ENCODE measurements at regions not wholly inside any gene's neighbourhood (a gene's known extent, or its start where the extent isn't known, plus 50 kb on each side); places are given as distances from the start of the nearest gene placed in this dataset.

DNA sequence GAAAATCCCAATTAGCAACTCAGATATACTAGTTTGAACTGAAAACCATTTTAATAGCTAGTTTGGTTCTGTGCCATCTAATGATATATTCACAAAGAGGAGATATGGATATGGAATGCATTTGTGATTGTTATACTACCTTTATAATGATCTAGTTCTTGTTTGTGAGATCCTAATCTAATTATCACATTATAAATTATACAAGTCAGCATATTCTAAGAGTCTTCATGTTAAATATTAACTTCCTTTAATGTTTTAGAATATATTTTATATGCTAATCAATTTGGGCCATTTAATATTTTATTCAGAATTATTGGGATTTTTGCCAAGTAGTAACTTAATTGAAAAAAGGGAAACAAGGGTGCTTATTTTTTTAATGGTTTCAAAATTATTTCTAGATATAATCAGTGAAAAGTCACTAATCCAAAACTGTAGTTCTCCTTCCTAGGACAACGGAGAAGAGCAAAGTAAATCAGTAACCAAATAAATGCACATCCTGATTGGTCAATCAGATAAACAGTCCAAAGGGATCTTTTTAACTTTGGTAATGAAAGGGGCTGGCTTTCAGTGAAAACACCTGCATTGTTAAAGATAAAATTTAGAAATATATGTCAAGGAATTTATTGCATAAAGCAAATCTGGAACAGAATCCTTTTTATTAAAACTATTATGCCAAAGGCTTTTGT, 173.9 kb upstream of the MEOX2 start:
- Mint-ChIP-seq H3K36me3 (no peaks in the 10 kb centered on the region), H3K27me3 (no peaks in the 10 kb centered on the region), H3K27ac (no peak overlapping the region), H3K4me1 (ENCODE audit: low read depth) (no peaks in the 10 kb centered on the region), H3K4me3 (no peak overlapping the region), H3K9me3 (ENCODE audit: low read depth) (peaks cover 5% of the 10 kb centered on the region)

DNA sequence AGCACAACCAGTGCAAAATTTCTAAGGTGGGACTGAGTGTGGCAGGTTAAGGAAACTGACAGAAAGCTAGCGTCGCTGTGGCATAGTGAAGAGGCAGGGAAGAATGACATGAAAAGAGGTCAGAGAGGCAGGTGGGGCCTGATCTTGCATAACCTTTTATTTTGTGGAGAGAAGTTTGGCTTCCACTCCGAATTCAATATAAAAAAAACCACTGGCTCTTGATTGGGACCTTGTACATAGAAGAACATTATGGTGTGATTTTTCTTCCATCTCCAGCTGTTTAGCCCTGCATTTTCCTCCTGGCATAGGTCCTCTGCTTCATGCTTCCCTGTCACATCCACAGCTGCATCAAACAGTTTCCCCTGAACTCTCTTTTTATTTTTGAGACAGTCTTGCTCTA, 170.5 kb upstream of the MEOX2 start:
- Mint-ChIP-seq H3K4me3 (no peak overlapping the region), H3K27ac (no peak overlapping the region), H3K9me3 (ENCODE audit: low read depth) (peaks cover 5% of the 10 kb centered on the region), H3K36me3 (no peaks in the 10 kb centered on the region), H3K27me3 (no peaks in the 10 kb centered on the region), H3K4me1 (ENCODE audit: low read depth) (no peaks in the 10 kb centered on the region)

DNA sequence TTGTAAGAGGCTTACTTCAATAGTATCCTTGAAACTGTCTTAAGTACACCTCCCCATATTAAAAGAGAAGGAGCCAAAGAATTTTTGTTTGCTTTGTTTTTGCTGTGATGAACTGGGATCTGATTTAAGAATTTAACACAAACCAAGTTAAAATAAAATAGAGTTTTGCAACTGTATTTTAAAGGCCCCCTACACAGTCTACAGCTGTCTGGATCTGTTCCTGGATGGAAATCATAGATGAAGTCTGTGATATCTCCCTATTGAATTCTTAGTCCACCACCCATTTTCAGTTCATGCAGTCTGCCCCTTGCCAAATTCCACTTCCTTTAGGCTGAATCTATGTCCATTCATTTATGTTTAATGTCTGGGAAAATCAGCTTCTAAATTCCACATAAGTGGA, 169.8 kb upstream of the MEOX2 start:
- Mint-ChIP-seq H3K9me3 (ENCODE audit: low read depth) (peaks cover 5% of the 10 kb centered on the region), H3K36me3 (no peaks in the 10 kb centered on the region)

DNA sequence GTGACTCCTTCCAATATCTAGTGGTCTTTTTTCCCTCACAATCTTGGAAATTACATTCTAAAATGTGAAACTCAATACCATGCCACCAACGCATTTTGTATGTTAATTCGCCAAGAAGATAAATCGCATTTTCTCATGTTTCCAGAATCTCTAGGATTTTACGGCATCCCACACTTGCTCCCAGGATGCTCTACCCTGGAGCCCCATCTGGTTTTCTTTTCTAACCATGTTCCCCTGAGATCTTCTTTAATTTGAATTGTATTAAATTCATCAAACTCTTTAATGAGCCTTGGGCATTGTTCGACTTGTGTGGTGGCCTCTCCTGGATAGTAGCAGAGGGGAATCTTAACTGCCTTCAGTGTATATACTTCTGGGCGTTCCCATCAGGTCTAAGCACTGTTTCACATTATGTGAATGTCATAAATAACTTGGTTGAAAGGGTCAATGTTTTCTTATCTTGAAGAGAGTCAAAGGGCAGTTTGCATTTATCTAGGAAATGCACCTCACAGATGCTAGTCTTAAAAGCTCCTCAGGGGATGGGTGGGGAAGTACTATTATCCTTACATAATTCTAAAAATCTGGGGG, 169.1 kb upstream of the MEOX2 start:
- Mint-ChIP-seq H3K27ac (no peak overlapping the region), H3K4me3 (no peak overlapping the region), H3K36me3 (no peaks in the 10 kb centered on the region), H3K27me3 (no peaks in the 10 kb centered on the region), H3K4me1 (ENCODE audit: low read depth) (no peaks in the 10 kb centered on the region), H3K9me3 (ENCODE audit: low read depth) (peaks cover 5% of the 10 kb centered on the region)

More for the DNA sequence above, 169.8 kb upstream of the MEOX2 start:
- Mint-ChIP-seq H3K27me3 (no peaks in the 10 kb centered on the region), H3K4me3 (no peak overlapping the region), H3K27ac (no peak overlapping the region), H3K4me1 (ENCODE audit: low read depth) (no peaks in the 10 kb centered on the region)

DNA sequence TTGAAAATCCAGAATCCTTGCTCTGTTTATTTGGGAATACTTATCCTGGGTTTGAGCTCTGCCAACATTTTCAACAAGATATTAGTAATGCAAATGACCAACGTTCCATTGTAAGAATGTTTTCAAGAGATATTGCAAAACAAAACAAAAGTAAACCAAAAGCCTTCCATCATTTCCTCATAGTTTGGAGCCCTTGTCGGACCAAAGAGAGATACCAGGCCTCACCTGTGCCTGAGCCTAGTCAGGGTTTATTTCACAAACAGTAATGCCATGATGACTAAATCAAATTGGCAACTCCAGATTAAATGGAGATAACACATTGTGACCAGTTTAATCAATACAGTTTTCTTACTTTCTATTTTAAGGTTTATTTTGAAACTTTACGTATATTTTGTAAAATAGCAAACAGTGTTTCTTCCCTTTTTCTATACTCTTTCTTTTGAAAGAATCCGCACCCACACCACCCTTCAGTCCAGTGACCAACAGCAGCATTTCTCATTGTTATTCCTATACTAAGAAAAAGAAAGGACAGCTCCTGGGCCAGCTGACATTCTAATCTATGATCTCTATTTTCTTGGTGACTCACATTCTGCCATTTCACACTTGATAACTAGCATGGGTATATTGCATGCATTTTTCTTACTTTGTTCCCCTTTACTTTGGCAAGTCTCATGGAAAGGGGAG, 168.5 kb upstream of the MEOX2 start:
- Mint-ChIP-seq H3K4me1 (ENCODE audit: low read depth) (no peaks in the 10 kb centered on the region), H3K27ac (no peak overlapping the region), H3K27me3 (no peaks in the 10 kb centered on the region), H3K9me3 (ENCODE audit: low read depth) (peaks cover under 1% of the 10 kb centered on the region), H3K36me3 (no peaks in the 10 kb centered on the region), H3K4me3 (no peak overlapping the region)

DNA sequence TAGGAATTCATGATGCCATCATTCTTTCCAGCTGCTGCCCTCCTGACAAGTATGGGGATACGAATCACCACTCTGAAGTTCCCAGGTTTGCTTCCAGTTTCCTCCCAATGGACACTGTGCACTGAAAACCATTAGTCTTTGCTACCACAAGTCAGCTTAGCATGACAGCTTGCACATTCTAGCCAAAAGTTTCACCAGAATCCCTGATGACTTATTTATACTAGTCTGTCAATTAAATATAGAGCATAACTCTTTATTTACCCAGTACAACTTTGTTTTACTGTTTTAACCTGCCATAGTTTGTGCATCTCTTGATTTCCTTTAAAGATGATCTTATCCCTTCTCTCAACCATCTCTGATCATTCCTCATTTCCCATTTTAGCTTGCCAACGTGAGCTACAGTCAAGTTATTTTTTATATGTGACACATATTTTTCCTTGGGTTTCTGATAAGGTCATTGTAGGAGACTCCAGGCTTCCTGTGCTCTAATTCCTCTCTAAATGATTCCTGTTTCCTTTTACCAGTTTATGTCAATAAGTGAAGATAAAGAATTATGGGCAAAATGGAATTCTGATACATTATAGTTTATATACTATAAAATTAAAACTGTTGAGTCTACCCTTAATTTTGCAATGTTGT, 167.5 kb upstream of the MEOX2 start:
- Mint-ChIP-seq H3K27me3 (no peaks in the 10 kb centered on the region), H3K4me3 (no peak overlapping the region), H3K9me3 (ENCODE audit: low read depth) (no peaks in the 10 kb centered on the region), H3K27ac (no peak overlapping the region), H3K36me3 (no peaks in the 10 kb centered on the region), H3K4me1 (ENCODE audit: low read depth) (no peaks in the 10 kb centered on the region)

DNA sequence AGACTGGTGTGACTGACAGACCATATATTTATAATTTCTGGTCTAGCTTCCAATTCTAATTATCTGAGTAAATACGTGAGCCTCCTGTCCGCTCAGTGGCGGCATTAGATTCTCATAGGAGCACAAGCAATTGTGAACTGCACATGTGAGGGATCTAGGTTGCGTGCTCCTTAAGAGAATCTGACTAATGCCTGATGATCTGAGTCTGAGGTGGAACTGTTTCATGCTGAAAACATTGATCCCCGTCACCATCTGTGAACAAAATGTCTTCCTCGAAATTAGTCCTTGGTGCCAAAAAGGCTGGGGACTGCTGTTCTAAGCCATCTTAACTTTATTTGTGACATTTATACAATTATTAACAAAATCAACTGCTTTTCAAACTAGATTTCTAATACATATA, 164.7 kb upstream of the MEOX2 start:
- H3K27me3 Mint-ChIP-seq = no peaks in the 10 kb centered on the region
- no peaks in the 10 kb centered on the region for H3K9me3 Mint-ChIP-seq (ENCODE audit: low read depth)

DNA sequence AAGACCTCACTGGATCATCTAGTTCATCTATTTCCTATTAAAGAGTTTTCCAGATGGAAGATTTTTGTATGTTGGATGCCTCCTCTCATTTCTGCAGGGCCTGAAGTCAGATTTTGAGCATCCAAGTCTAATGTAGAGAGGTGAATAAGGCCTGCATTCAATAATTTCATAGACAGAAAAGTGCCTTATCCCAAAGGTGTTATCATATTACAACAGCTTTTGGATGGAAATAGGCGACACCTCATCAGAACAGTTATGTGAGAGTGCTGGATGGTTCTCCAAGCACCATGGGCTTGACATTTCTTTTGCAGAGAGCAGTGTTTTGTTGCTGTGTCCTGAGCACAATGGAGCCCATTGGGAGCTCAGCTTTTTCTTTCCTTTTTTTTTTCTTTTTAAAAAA, 162.4 kb upstream of the MEOX2 start:
- Mint-ChIP-seq H3K4me3 (no peak overlapping the region), H3K27ac (no peak overlapping the region), H3K27me3 (no peaks in the 10 kb centered on the region), H3K4me1 (ENCODE audit: low read depth) (no peaks in the 10 kb centered on the region), H3K36me3 (no peaks in the 10 kb centered on the region), H3K9me3 (ENCODE audit: low read depth) (peaks cover 8% of the 10 kb centered on the region)

More for the DNA sequence above, 164.7 kb upstream of the MEOX2 start:
- no peaks in the 10 kb centered on the region for H3K36me3 Mint-ChIP-seq
- no peaks in the 10 kb centered on the region for H3K4me1 Mint-ChIP-seq (ENCODE audit: low read depth)
- no peak overlapping the region for H3K27ac Mint-ChIP-seq
- H3K4me3 Mint-ChIP-seq = no peak overlapping the region

DNA sequence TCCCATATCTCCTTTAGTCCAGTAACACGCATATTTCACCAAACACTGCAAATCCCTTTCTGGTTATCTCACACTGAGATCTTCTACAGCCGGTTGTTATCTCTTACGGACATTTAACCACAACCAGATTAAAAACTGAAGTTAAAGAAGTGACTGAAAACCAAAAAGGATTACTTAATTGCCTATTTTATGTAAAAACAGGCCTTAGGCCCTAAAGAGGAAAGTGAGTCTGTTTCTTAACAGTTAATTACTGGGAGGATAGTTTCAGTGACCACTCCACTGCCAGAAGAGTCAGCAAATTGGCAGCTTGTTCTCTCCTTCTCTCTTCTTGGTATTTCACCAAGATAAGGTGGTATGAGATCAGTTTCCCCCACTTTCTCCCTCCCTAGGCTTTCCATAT, 161.9 kb upstream of the MEOX2 start:
- Mint-ChIP-seq H3K27ac (no peak overlapping the region), H3K4me1 (ENCODE audit: low read depth) (no peaks in the 10 kb centered on the region), H3K4me3 (no peak overlapping the region), H3K27me3 (no peaks in the 10 kb centered on the region), H3K9me3 (ENCODE audit: low read depth) (peaks cover 9% of the 10 kb centered on the region), H3K36me3 (no peaks in the 10 kb centered on the region)

DNA sequence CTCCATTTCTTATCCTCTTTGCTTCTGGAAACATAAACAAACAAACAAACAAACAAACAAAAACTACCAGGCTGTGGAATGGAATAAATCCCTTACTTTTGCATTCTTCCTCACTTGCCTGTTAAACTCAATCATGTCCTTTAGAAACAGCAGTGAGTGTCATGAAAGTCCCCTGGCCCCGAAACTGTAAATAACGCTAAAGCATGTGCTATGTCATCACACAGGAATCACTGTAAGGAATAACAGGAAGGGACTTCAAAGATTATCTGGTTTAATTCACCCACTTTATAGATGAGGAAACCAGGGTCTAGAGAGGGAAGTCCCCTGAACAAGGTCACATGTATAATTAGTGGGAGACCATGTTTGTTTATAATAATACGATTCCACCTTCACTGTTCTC, 159.4 kb upstream of the MEOX2 start:
- H3K27me3 Mint-ChIP-seq = no peaks in the 10 kb centered on the region
- H3K27ac Mint-ChIP-seq = no peak overlapping the region
- H3K4me3 Mint-ChIP-seq = no peak overlapping the region
- H3K4me1 Mint-ChIP-seq (ENCODE audit: low read depth) = no peaks in the 10 kb centered on the region
- peaks cover 9% of the 10 kb centered on the region for H3K9me3 Mint-ChIP-seq (ENCODE audit: low read depth)
- H3K36me3 Mint-ChIP-seq = no peaks in the 10 kb centered on the region

DNA sequence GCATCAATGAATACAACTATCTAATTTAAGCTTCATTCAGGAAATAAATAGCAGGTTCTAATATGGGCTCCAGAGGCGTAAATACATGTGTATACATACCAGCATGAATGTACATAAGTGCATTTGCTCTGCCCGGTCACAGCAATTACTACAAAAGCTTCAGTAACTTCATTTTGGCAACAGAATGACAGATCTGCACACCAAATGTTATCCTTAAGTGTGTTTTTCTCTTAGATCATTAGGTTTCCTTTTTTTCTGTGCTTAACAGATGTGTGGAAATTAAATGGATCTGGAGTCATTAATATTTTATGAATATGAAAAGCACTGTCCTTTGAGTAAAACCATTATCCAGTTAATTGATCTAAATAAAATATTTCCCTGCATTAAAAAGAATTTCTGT, 159.0 kb upstream of the MEOX2 start:
- no peaks in the 10 kb centered on the region for H3K36me3 Mint-ChIP-seq
- H3K27ac Mint-ChIP-seq = no peak overlapping the region
- no peaks in the 10 kb centered on the region for H3K4me1 Mint-ChIP-seq (ENCODE audit: low read depth)
- no peak overlapping the region for H3K4me3 Mint-ChIP-seq
- H3K9me3 Mint-ChIP-seq (ENCODE audit: low read depth) = peaks cover 9% of the 10 kb centered on the region
- H3K27me3 Mint-ChIP-seq = no peaks in the 10 kb centered on the region

DNA sequence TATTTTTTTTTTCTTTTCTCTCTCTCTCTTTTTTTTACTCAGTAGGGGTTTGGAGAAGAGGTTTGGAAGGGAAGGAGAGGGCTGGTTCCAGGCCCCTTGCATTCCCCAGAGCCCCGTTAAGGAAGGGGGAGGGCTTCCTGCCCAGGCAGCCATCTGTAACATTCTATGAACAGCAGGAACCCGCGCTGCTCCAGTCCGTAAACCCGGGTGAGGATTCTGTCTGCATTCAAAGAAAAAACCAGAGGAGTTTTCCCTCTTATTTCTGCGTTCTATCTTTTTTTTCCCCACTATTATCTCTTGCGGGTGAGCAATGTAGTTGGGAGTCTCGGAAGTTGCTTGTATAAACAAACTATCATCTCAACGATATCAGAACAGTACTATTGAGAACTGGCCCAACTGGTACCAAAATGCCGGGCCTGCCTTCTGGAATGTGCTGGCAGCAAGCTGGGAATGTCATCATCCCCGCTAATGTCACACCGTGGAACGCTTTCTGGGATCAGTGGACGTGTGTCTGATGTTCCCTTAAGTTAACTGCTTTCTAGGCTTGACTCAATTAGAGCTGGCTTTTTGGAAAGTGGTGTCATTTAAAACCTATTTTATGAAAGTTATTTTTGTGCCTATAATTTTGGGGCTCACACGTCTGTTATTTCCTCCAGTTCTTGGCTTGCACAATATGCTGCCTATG, 153.1 kb upstream of the MEOX2 start:
- Mint-ChIP-seq H3K9me3 (ENCODE audit: low read depth) (peaks cover 6% of the 10 kb centered on the region), H3K27ac (no peak overlapping the region), H3K36me3 (no peaks in the 10 kb centered on the region), H3K4me1 (ENCODE audit: low read depth) (no peaks in the 10 kb centered on the region), H3K4me3 (no peak overlapping the region), H3K27me3 (no peaks in the 10 kb centered on the region)

DNA sequence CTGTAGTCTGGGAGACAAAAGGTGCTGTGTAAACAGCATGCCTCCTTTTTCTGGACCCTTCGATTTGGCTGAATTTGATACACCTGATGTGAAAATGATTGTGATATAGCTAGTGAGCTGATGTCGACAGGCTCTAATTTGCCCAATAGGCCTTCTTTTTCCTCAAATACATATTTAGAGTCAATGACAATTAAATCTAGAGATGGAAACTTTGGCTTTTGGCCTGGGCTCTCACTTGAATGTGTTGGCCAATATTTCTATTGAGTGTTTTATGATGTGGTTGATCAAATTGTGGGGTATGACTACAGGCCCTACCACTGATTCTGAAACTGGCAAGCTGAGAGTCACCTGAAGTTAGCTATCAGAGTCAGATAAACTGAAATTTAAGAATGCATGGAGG, 151.8 kb upstream of the MEOX2 start:
- Mint-ChIP-seq H3K4me1 (ENCODE audit: low read depth) (no peaks in the 10 kb centered on the region), H3K9me3 (ENCODE audit: low read depth) (no peaks in the 10 kb centered on the region), H3K36me3 (no peaks in the 10 kb centered on the region), H3K27me3 (no peaks in the 10 kb centered on the region), H3K4me3 (no peak overlapping the region), H3K27ac (no peak overlapping the region)

DNA sequence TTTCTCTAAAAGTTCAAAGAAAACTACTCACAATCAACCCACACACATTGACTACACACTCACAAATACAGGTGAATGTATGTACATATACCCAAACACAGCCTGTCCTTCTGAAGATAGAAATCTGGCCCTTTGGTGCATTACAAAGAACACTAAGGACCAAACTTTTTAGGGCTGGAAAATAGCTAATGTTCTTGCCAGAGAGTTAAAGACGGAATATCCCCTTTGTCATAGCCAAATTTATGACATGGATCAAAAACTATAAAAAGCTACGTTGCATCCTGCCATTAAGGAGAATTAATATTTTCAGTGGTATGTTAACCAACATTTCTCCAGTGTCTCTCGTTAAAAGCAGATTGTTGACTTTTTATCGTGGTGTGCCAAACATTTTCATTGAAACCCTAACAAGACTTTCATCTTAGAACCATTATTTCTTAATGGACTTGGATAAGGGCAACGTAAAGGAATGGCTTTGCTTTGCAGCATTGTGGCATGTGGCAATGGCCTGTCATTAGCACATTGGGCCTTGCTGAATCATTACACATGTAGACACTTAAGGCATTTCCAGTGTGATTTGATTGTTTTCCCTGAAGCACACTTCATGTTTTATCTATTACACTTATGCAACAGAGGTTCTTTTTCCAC, 150.9 kb upstream of the MEOX2 start:
- Mint-ChIP-seq H3K4me1 (ENCODE audit: low read depth) (no peaks in the 10 kb centered on the region), H3K4me3 (no peak overlapping the region), H3K27ac (no peak overlapping the region), H3K9me3 (ENCODE audit: low read depth) (no peaks in the 10 kb centered on the region), H3K27me3 (no peaks in the 10 kb centered on the region), H3K36me3 (no peaks in the 10 kb centered on the region)
